Breast epithelium (tissue), 4 donors: ENCODE measurements at regions not wholly inside any gene's neighbourhood (a gene's known extent, or its start where the extent isn't known, plus 50 kb on each side); places are given as distances from the start of the nearest gene placed in this dataset.

Source experiments
- DNase-seq, 2 donors: peaks; one replicate each; pipeline ENCODE4 v3.0.0-alpha.2; 2019; ENCODE audit warnings: low spot score in 2 of 2
- H3K27ac ChIP-seq, 2 donors: fragments of 200-600 bp; sonication (generic) in 1 of 2; one replicate each; pipeline ENCODE4 v1.5.1; 2016 to 2019; ENCODE audit warnings: mild to moderate bottlenecking in 1 of 2
- H3K27me3 ChIP-seq, 2 donors: fragments of 200-600 bp; sonication (generic) in 1 of 2; one replicate each; pipeline versions ENCODE4 v1.5.1 to v1.6.0; 2017 to 2019; ENCODE audit warnings: control low read depth in 1 of 2, mild to moderate bottlenecking in 1 of 2
- H3K36me3 ChIP-seq: fragments of 200-600 bp; one replicate; pipeline ENCODE4 v1.5.1; 2019
- H3K4me1 ChIP-seq, 2 donors: fragments of 200-600 bp; sonication (generic); one replicate each; pipeline ENCODE4 v1.5.1; 2016 to 2019; ENCODE audit warnings: control low read depth in 1 of 2
- H3K4me3 ChIP-seq, 3 donors: fragments of 200-600 bp; sonication (generic); 1 replicate in 2 of 3; 2 replicates in 1 of 3; pipeline ENCODE4 v1.5.1; 2016 to 2019; ENCODE audit warnings: mild to moderate bottlenecking in 3 of 3, moderate library complexity in 2 of 3
- H3K9me3 ChIP-seq, 2 donors: fragments of 200-600 bp; sonication (generic) in 1 of 2; one replicate each; pipeline ENCODE4 v1.5.1; 2016 to 2019; ENCODE audit warnings: control low read depth in 1 of 2
- POLR2A ChIP-seq: fragments of 450-650 bp; IDR thresholded peaks from one replicate; pipeline ENCODE4 v1.6.1; 2016; ENCODE audit warnings: antibody characterized with exemption, mild to moderate bottlenecking, moderate library complexity
- POLR2AphosphoS5 ChIP-seq, 3 donors: sonication (generic); formaldehyde crosslinking; IDR thresholded peaks; one replicate each; pipeline ENCODE4 v1.6.1; 2017; ENCODE audit warnings: antibody characterized with exemption in 3 of 3
- intact Hi-C: fragments of 100-400 bp; cut with DNase I; formaldehyde crosslinking; loops from one replicate; pipeline ENCODE4 v1.15.1; 2023; ENCODE audit warnings: low total_unique reads
- TF ChIP-seq, protein P1 (sequence below), 3 donors: fragments of 450-650 bp; IDR thresholded peaks; one replicate each; pipeline ENCODE4 v1.5.1; 2016 to 2017; ENCODE audit warnings: antibody characterized with exemption in 3 of 3, mild to moderate bottlenecking in 3 of 3, moderate library complexity in 3 of 3

GRCh38 chr5:158152136-158152535, 293.2 kb upstream of the CLINT1 start:
- TF ChIP-seq POLR2A (no peak), POLR2AphosphoS5 (IDR thresholded peaks at IDR 0.05) (no peak)
- no peaks in the 10 kb centered on the region for H3K27me3 ChIP-seq
- no peak overlapping the region for H3K27ac ChIP-seq
- no peaks in the 10 kb centered on the region for H3K9me3 ChIP-seq
- intact Hi-C loops: loop anchor here (5.0 kb wide), 1 partner anchor 1075 kb away; no protein-coding TSS in a partner anchor
- no peak for DNase-seq
- peaks cover 4 to 5% of the 10 kb centered on the region in 2 donors for H3K4me1 ChIP-seq
- H3K4me3 ChIP-seq: no peak overlapping the region
- no peaks in the 10 kb centered on the region for H3K36me3 ChIP-seq

DNA sequence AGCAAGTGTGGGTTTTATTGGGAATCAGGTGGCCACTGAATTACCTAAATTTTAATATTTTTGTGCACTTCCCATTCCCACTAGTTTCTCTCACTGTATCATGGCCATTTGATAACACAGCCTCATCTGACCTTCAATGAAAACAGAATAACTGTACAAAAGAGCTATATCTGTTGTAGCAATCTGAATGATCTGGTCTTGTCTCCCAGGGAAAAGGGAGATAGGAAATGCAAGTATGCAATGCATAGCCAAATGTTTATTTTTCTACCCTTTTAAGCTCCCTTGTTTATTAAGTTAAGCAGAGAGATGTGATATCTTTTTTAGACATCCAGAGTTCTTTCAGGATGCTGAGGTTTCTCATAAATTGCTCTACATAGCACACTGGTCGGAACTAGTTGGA, 288.3 kb upstream of the CLINT1 start:
- no peak for TF ChIP-seq POLR2A
- no peak for TF ChIP-seq POLR2AphosphoS5 (IDR thresholded peaks at IDR 0.05)
- TF ChIP-seq, protein P1, sequence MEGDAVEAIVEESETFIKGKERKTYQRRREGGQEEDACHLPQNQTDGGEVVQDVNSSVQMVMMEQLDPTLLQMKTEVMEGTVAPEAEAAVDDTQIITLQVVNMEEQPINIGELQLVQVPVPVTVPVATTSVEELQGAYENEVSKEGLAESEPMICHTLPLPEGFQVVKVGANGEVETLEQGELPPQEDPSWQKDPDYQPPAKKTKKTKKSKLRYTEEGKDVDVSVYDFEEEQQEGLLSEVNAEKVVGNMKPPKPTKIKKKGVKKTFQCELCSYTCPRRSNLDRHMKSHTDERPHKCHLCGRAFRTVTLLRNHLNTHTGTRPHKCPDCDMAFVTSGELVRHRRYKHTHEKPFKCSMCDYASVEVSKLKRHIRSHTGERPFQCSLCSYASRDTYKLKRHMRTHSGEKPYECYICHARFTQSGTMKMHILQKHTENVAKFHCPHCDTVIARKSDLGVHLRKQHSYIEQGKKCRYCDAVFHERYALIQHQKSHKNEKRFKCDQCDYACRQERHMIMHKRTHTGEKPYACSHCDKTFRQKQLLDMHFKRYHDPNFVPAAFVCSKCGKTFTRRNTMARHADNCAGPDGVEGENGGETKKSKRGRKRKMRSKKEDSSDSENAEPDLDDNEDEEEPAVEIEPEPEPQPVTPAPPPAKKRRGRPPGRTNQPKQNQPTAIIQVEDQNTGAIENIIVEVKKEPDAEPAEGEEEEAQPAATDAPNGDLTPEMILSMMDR (IDR thresholded peaks at IDR 0.05): no peak
- DNase-seq: no peak
- Histone ChIP-seq H3K36me3 (no peaks in the 10 kb centered on the region), H3K4me1 (no peaks in the 10 kb centered on the region), H3K27me3 (no peaks in the 10 kb centered on the region), H3K27ac (no peak overlapping the region), H3K4me3 (no peak overlapping the region), H3K9me3 (no peaks in the 10 kb centered on the region)
- intact Hi-C loops: no loop called here

DNA sequence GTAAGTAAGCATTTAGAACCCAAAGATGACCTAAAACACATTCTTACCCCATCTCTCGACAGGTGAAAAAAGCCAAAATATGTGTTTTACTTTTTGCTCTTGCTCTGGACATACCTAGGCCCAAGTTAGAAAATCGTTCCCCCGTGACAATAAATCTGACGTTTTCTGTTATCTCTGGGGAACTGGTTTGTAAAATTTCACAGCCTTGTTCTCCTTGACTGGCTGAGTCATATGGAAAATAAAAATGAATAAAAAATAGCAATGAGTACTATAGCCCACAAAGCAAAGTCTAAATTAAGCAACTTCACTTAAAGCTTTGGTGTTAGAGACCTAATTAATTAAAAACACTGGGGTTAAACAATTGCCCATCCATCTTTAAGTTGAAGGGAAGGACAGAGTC, 286.9 kb upstream of the CLINT1 start:
- H3K36me3 ChIP-seq: no peaks in the 10 kb centered on the region
- no peaks in the 10 kb centered on the region for H3K9me3 ChIP-seq
- no peak for DNase-seq
- no peaks in the 10 kb centered on the region for H3K27me3 ChIP-seq
- no peaks in the 10 kb centered on the region for H3K4me1 ChIP-seq
- intact Hi-C loops: no loop called here
- no peak overlapping the region for H3K27ac ChIP-seq
- no peak for TF ChIP-seq POLR2A
- TF ChIP-seq POLR2AphosphoS5 (IDR thresholded peaks at IDR 0.05): no peak
- TF ChIP-seq, protein P1 (IDR thresholded peaks at IDR 0.05): no peak
- no peak overlapping the region for H3K4me3 ChIP-seq

GRCh38 chr5:158143081-158143480, 284.1 kb upstream of the CLINT1 start:
- TF ChIP-seq POLR2AphosphoS5 (IDR thresholded peaks at IDR 0.05) (no peak), POLR2A (no peak)
- TF ChIP-seq, protein P1 (IDR thresholded peaks at IDR 0.05): no peak
- Histone ChIP-seq H3K27me3 (no peaks in the 10 kb centered on the region), H3K9me3 (no peaks in the 10 kb centered on the region), H3K4me3 (no peak overlapping the region), H3K4me1 (no peaks in the 10 kb centered on the region), H3K27ac (no peak overlapping the region), H3K36me3 (no peaks in the 10 kb centered on the region)
- intact Hi-C loops: no loop called here
- no peak for DNase-seq

GRCh38 chr5:158142156-158142555, 283.2 kb upstream of the CLINT1 start:
- intact Hi-C loops: no loop called here
- DNase-seq: no peak
- H3K4me1 ChIP-seq: no peaks in the 10 kb centered on the region
- no peak for TF ChIP-seq POLR2AphosphoS5 (IDR thresholded peaks at IDR 0.05)
- TF ChIP-seq, protein P1 (IDR thresholded peaks at IDR 0.05): no peak
- no peak for TF ChIP-seq POLR2A
- H3K27ac ChIP-seq: no peak overlapping the region
- no peaks in the 10 kb centered on the region for H3K9me3 ChIP-seq
- no peaks in the 10 kb centered on the region for H3K36me3 ChIP-seq
- H3K4me3 ChIP-seq: no peak overlapping the region
- no peaks in the 10 kb centered on the region for H3K27me3 ChIP-seq
